ENCODE measurements at regions not wholly inside any gene's neighbourhood (a gene's known extent, or its start where the extent isn't known, plus 50 kb on each side); places are given as distances from the start of the nearest gene placed in this dataset.

DNA sequence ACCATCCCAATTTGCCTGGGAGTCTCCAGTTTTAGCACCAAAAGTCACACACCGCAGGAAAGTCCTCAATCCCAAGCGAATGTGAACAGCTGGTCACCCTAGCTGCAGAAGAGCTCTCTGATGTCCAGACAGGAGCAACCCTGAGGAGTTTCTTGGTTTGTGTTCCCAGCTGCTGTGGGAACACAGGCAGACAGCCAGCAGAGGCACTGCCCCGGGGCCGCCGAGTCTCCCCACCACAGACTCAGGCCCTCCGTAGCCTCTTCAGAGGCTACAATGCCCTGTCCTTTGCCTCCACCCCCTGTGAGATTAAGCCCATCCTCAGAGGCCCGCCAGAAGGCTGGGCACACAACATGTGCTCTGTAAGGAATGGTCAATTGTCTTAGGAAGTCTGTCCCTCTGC lies 111.5 kb downstream of the TTC32 start:
- Histone ChIP-seq H4K20me1 (ENCODE audit: control insufficient read depth, insufficient read depth, low read length, poor library complexity, severe bottlenecking) (no peaks in the 10 kb centered on the region), H3K27me3 (replicated peaks in 1 of 4; ENCODE audit: control extremely low read depth in 1 of 4, control insufficient read depth in 3 of 4, insufficient read depth in 4 of 4, low read length in 3 of 4) (no peaks in the 10 kb centered on the region), H3K9me3 (ENCODE audit: control extremely low read depth in 1 of 3, control insufficient read depth in 2 of 3, insufficient read depth in 1 of 3, low read length in 2 of 3) (no peaks in the 10 kb centered on the region), H3K79me2 (ENCODE audit: control insufficient read depth, insufficient read depth, low read length) (no peaks in the 10 kb centered on the region), H3K4me1 (ENCODE audit: control insufficient read depth in 2 of 2, insufficient read depth in 2 of 2, low read length in 2 of 2) (no peaks in the 10 kb centered on the region), H3K4me2 (replicated peaks; ENCODE audit: low read depth, low read length, poor library complexity, severe bottlenecking) (no peak overlapping the region), H2AFZ (ENCODE audit: insufficient read depth, low read depth, low read length, poor library complexity, severe bottlenecking) (no peak overlapping the region), H3K36me3 (replicated peaks in 1 of 2; ENCODE audit: control extremely low read depth in 1 of 2, control insufficient read depth in 1 of 2, extremely low read depth in 1 of 2, insufficient read depth in 2 of 2, low read length in 1 of 2) (no peaks in the 10 kb centered on the region), H3K27ac (ENCODE audit: low read length in 2 of 2) (no peak overlapping the region), H3K4me3 (ENCODE audit: control extremely low read depth in 1 of 5, extremely low read depth in 1 of 5, insufficient read depth in 1 of 5, low read depth in 2 of 5, low read length in 4 of 5) (no peak overlapping the region), H3K9ac (ENCODE audit: low read length) (no peak overlapping the region)
- no peak for TF ChIP-seq EZH2 (IDR thresholded peaks at IDR 0.05; ENCODE audit: borderline replicate concordance, insufficient read depth, low read depth, low read length, poor library complexity, severe bottlenecking)
- TF ChIP-seq, protein P1, sequence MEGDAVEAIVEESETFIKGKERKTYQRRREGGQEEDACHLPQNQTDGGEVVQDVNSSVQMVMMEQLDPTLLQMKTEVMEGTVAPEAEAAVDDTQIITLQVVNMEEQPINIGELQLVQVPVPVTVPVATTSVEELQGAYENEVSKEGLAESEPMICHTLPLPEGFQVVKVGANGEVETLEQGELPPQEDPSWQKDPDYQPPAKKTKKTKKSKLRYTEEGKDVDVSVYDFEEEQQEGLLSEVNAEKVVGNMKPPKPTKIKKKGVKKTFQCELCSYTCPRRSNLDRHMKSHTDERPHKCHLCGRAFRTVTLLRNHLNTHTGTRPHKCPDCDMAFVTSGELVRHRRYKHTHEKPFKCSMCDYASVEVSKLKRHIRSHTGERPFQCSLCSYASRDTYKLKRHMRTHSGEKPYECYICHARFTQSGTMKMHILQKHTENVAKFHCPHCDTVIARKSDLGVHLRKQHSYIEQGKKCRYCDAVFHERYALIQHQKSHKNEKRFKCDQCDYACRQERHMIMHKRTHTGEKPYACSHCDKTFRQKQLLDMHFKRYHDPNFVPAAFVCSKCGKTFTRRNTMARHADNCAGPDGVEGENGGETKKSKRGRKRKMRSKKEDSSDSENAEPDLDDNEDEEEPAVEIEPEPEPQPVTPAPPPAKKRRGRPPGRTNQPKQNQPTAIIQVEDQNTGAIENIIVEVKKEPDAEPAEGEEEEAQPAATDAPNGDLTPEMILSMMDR (IDR thresholded peaks at IDR 0.05) = no peak
- DNase-seq (no peak), ATAC-seq (ENCODE audit: low read depth) (no peak)
- WGBS (ENCODE audit: insufficient coverage) = 92% methylated on average over 2 of the region's 7 CpGs
- no peaks in the 10 kb centered on the region for H3K9me3 Mint-ChIP-seq (ENCODE audit: insufficient read depth)
- no peaks in the 10 kb centered on the region for H3K4me1 Mint-ChIP-seq
- H3K4me3 Mint-ChIP-seq = no peak overlapping the region
- no peak overlapping the region for H3K27ac Mint-ChIP-seq
- CTCF ChIA-PET = no interaction called here
- intact Hi-C loops (cut with micrococcal nuclease) = no loop called here
- peaks cover 10% of the 10 kb centered on the region for H3K27me3 Mint-ChIP-seq
- POLR2A ChIA-PET = no interaction called here

DNA sequence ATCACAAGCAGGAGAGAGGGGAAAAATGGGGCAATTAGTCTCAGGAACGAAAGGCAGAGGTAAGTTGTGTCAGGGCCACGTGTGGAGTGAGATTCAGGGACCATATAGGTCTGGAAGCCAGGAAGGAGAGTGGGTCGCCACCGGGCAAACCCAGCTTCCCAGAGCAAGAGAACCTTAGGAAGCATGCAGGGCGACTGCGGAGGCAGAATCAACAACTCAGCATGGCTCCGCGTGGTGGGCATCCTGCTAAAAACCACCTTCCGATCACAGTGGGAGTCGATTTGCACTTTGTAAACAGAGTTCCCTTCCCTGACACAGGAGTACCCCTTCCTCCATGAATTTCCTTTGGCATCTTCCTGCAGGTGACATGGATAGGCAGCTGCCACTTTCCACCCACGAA lies 114.6 kb downstream of the TTC32 start:
- intact Hi-C loops (cut with micrococcal nuclease) = no loop called here
- Mint-ChIP-seq H3K4me3 (no peak overlapping the region), H3K27me3 (peaks cover 11% of the 10 kb centered on the region), H3K4me1 (no peaks in the 10 kb centered on the region), H3K9me3 (ENCODE audit: insufficient read depth) (no peaks in the 10 kb centered on the region), H3K27ac (no peak overlapping the region)
- Histone ChIP-seq H2AFZ (ENCODE audit: insufficient read depth, low read depth, low read length, poor library complexity, severe bottlenecking) (no peak overlapping the region), H3K4me1 (ENCODE audit: control insufficient read depth in 2 of 2, insufficient read depth in 2 of 2, low read length in 2 of 2) (no peaks in the 10 kb centered on the region), H3K27ac (ENCODE audit: low read length in 2 of 2) (no peak overlapping the region), H3K36me3 (replicated peaks in 1 of 2; ENCODE audit: control extremely low read depth in 1 of 2, control insufficient read depth in 1 of 2, extremely low read depth in 1 of 2, insufficient read depth in 2 of 2, low read length in 1 of 2) (no peaks in the 10 kb centered on the region), H3K27me3 (replicated peaks in 1 of 4; ENCODE audit: control extremely low read depth in 1 of 4, control insufficient read depth in 3 of 4, insufficient read depth in 4 of 4, low read length in 3 of 4) (no peaks in the 10 kb centered on the region), H3K9ac (ENCODE audit: low read length) (no peak overlapping the region), H3K4me3 (ENCODE audit: control extremely low read depth in 1 of 5, extremely low read depth in 1 of 5, insufficient read depth in 1 of 5, low read depth in 2 of 5, low read length in 4 of 5) (no peak overlapping the region), H3K4me2 (replicated peaks; ENCODE audit: low read depth, low read length, poor library complexity, severe bottlenecking) (no peak overlapping the region), H3K9me3 (ENCODE audit: control extremely low read depth in 1 of 3, control insufficient read depth in 2 of 3, insufficient read depth in 1 of 3, low read length in 2 of 3) (no peaks in the 10 kb centered on the region), H4K20me1 (ENCODE audit: control insufficient read depth, insufficient read depth, low read length, poor library complexity, severe bottlenecking) (no peaks in the 10 kb centered on the region), H3K79me2 (ENCODE audit: control insufficient read depth, insufficient read depth, low read length) (no peaks in the 10 kb centered on the region)
- ChIA-PET CTCF (no interaction called here), POLR2A (no interaction called here)
- TF ChIP-seq, protein P1 (IDR thresholded peaks at IDR 0.05) = no peak
- 79% methylated on average over 11 of the region's 11 CpGs for WGBS (ENCODE audit: insufficient coverage)
- no peak for ATAC-seq (ENCODE audit: low read depth)
- DNase-seq = no peak

Data from B cell (primary cell).